EL (cell line): ENCODE measurements at regions not wholly inside any gene's neighbourhood (a gene's known extent, or its start where the extent isn't known, plus 50 kb on each side); places are given as distances from the start of the nearest gene placed in this dataset.
"Not testable (repeated sequence)": the region's sequence is repeated elsewhere in the genome, so short reads cannot be mapped to it uniquely, and the experiment has no call there.

ENCODE experiments used
- DNase-seq: peaks from one replicate; pipeline ENCODE4 v3.0.0-alpha.2; 2016

DNA sequence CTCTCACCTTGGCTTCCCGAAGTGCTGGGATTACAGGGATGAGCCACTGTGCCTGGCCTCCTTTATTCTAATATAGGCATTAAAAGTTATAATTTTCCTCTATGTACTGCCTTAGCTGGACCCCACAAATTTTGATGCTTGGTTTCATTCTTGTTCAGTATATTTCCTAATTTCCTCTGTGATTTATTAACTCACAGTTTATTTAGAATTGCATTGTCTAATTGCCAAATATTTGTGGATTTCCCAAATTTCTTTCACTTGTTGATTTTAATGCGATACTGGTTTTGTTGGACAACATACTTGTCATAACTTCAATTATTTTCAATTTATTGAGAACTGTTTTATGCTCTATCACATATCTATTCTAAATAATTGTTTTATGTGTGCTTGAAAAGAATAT lies 366.0 kb downstream of the OMA1 start:
- DNase-seq = no peak

DNA sequence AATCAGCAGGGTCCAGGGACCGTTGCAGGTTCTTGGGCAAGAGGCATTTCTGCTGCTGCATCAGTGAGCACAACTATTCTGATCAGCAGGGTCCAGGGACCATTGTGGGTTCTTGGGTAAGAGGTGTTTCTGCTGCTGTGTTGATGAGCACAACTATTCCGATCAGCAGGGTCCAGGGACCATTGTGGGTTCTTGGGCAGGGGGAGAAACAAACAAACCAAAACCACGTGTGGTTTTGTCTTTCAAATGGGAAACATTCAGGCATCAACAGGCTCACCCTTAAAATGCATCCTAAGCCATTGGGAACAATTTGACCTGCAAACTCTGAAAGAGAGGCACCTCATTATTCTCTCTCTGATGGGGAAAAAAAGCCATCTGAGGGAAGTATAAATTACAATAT lies 377.4 kb downstream of the OMA1 start:
- DNase-seq = not testable (repeated sequence)

DNA sequence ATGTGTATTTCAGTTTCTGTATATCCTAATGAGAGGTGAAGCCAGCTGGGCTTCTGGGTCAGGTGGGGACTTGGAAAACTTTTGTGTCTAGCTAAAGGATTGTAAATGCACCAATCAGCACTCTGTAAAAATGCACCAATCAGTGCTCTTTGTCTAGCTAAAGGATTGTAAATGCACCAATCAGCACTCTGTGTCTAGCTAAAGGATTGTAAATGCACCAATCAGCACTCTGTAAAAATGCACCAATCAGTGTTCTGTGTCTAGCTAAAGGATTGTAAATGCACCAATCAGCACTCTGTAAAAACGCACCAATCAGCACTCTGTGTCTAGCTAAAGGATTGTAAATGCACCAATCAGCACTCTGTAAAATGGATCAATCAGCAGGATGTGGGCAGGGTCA lies 379.4 kb downstream of the OMA1 start:
- not testable (repeated sequence) for DNase-seq

DNA sequence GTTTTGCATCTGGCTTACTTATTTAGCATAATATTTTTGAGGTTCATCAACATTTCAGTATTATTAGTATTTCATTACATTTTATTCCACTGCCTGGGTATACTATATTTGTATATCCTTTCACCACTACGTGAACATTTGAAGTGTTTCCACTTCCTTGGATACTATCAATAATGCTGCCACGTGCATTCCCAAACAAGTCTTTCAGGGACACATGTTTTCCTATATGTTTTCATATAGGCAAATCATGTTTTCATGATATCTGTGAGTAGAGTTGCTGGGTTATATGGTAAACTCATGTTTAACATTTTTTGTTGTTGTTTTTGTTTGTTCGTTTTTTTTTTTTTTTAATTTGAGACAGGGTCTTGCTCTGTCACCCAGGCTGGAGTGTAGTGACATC lies 380.1 kb downstream of the OMA1 start:
- DNase-seq = no peak

DNA sequence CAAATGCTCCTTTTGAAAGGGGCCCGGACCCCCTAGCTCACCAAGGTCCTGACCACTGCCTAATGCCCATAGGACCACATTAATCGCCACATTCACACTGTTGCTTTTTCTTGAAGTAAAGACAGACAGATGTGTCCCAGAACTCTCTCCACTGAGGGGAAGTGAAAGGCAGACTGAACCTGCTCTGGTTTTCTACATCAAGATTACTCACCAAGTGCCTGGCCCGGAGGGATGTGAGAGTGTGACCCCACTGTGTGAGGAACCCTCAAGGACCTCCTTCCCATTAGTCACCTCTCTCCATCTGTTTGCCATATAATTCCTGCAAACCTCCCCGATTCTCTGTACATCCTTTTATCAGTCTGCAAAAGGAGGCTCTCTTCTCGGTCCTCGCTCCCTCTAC lies 381.5 kb downstream of the OMA1 start:
- DNase-seq = no peak

DNA sequence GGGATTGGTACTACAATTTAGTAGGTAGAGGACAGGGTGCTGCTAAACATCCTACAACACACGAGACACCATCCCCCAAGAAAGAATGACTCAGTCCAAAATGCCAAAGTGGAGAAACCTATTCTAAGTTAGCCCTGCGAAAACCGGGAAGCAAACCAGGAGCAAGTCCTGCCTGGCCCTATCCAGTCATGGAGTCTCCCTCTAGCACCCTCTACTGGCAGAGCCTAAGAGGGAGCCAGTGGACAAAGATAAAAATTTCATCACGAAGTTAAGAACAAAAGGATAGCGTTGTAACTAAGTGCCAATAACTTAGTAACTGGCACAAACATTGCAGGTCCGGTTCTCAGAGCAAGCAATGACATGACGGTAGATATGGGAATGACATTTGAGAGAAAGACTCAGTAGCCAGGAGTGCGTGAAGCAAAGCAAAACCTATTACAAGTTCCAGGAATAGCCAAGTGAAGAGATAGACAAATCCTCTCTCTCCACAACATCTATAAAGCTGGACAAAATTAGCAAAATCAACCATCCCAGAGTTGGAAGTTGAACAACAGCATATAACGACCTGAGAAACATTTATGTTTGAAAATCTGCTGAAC lies 383.5 kb downstream of the OMA1 start:
- peak; percentile 55 for DNase-seq

DNA sequence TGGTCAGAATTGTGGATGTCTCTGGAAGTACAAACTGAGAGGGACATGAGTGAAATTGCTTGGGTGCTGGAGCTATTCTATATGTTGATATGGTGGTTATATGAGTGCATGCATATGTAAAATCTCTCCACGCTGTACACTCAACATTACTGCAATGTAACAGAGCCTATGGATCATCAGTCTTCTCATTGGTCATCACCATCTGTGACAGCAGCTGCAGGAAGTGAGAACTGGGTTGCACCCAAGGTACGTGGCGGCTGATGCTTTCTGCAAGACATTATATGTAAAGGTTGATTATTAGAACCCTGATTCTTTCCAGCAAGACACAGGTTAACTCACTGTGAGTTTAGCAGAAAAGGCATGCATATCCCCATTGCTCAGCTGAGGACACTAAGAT lies 387.1 kb downstream of the OMA1 start:
- DNase-seq = no peak

DNA sequence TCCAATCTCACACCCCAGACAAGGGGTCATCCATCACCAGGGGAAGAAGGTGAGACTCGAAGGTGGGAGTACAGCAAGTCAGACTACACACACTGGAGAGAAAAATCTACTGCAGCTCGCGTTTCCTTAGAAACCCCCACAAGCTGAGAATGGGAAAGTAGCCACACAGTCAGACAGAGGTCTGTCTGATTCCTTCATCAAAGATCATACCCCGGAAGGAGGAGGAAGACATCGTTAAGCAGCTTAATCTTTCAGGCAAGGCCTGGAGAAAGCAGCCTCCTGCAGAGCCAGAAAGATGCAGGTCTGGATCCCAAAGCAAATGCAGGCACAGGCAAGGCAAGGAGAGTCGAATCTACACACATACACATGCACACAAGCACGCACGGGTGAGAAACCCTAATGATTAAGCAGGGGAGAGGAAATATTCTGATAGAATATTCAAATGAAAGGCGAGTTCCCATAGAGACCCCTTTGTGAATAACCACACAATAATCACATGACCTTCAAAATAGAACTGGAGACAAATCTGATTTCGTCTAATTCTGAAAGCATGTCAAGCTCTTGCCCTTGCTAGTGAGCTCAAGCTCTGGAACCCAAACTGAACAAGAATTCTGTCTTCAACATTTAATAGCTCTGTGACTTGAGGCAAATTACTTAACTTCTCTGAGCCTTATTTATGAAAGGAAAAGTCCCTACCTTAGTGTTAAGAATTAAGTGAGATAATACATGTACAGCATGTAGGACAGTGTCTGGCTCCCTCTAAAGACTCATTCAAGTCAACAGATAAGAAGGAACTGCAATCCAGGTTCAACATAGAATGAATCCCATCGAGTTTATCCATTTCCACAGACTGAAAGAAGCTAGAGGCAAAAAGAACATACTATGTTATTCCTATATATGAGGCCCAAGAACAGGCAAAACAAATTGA lies 387.8 kb downstream of the OMA1 start:
- DNase-seq = no peak

DNA sequence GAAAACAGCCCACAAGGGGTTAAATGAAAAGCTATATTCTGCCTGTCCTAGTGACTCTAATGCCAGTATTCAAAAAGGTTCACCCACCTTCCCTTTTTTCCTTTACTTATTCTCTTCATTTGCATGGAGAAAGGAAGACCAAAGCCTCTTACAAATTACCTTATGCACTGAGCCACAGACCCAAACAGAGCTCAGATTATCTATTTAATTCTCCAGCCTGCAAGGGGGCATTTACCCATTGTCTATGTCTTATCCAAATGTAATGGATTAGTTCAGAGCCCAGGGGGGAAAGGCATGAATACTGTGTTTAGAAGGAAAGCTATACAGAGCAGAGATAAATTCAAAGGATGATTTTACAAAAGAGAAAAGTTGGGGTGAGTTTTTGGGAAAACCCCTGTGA lies 388.5 kb downstream of the OMA1 start:
- no peak for DNase-seq

DNA sequence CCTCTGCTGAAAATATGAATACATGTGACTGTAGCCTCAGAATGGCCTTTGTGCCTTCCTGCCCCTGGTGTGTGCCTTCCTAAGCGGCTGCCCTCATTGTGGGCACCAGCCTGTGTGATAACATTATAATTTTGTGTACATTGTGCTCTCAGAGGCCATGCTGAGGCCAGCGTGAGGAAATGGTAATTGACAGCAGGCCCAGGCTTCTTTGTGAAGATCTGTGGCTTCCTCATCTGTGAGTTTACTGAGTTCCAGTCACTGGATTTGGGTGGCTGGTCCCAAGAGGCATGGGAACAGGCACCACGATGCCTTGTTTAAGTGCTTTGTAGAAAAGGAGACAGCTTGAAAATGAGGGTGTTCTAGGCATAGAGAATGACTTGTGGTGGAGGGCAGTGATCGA lies 389.3 kb downstream of the OMA1 start:
- DNase-seq = no peak

DNA sequence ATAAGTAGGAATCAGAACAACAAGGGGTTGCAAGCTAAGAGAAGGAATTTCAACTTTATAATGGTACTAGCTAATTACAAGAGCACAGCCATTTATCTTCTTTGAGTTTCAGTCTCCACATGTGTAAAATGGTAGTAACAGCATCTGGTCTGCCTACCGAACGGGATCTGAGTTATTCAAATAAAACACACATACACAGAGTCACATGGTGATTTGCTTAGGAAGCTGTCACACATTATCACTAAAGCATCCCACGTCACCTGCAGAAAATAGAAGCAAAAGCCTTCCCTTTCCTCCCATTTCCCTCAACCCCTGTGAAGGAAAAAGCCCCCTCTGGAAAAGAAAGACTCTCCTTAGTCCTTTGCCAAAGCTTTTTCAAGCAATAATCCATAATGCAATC lies 389.7 kb downstream of the OMA1 start:
- DNase-seq = no peak

DNA sequence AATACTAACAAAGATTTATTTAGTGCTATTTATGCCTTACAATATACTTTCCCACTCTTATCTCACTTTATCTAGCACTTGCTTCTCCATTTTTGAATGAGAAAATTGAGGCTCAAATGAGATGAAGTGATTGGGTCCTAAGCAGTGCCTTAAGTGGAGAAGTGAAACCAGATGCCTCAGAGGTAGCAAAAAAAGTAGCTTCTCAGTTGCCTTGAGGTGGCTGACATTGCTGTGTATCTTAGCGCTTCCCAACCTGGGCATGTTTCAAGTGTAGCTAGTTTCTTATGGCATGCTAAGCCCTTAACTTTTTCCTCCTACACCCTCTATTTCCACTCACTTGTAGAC lies 390.4 kb downstream of the OMA1 start:
- DNase-seq = no peak

DNA sequence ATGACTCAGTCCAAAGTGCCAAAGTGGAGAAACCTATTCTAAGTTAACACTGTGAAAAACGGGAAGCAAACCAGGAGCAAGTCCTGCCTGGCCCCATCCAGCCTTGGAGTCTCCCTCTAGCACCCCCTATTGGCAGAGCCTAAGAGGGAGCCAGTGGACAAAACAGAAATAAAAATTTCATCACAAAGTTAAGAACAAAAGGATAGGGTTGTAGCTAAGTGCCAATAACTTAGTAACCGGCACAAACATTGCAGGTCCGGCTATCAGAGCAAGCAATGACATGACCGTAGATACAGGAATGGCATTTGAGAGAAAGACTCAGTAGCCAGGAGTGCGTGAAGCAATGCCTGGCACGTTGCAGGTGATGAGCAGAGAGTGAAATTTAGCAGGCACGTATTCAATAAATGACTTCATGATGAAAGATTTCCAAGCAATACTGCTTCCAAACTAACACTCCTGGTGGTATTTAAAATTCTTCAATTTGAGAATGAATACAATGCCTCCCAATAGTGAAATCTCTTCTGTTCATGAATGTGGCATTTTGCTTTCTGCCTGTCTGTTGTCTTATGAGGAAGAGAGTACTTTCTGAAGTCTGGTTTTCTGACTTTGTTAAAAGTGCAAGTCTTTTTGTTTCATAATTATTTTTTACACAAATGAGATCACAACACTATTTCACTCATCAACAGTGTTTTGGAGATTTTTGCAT lies 391.0 kb downstream of the OMA1 start:
- DNase-seq = peak; percentile 18

DNA sequence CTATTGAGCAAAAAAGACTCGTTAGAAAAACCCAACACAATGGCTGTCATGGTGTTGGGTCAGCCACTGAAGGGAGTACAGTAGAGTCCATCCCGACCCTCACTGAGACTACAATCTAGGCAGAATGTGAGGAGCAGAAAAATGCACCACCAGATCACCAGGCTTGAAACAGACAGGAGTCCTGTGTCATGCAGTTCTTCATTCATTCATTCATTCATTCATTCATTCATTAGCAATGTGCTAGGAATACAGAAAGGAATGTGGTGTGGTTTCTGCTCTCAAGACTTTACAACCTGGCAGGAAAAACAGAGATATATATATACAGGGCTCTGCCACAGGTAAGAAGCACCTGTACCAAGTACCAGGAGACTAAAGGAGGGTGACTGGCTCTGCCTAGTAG lies 392.3 kb downstream of the OMA1 start:
- no peak for DNase-seq

DNA sequence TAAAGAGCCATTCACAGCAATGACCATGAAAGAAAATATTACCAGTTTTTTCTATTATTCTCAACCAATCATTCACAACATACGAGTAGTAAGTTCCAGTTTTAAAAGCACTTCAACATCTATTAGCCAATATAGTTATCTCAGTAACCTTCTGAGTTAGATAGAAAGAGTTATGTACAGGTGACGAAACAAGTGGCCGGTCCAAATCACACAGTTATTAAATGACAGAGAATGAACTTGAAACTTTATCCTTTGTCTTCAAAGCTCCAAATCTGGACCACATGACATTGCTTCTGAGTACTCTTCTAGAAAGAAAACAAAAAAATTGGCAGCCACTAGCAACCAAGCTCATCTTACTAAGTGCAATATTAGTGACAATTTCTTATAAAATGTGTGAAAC lies 393.8 kb downstream of the OMA1 start:
- DNase-seq = no peak

DNA sequence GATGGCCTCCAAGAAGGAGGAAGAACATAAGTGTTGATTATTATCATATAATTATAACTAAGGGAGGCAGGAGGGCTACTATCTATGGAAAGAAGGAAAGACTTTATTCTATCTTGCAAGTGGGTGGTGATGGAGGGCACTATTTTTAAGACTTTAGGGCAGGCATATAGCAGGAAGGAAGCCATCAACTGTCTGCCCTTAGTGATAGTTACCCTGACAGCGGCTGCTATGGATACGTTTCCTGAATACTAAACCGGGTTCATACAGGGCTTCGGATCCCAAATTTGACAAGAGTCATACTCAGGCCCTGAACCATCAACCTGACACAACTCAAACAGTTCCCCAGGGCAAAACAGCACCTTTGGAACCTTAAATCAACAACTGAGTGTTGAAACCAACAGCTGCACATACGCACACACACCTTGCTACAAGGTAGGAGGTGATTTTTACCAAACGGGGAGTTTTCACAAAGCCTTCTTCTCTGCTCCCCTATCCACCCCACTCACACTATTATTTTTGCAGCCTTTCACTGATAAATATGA lies 397.2 kb downstream of the OMA1 start:
- DNase-seq = no peak

DNA sequence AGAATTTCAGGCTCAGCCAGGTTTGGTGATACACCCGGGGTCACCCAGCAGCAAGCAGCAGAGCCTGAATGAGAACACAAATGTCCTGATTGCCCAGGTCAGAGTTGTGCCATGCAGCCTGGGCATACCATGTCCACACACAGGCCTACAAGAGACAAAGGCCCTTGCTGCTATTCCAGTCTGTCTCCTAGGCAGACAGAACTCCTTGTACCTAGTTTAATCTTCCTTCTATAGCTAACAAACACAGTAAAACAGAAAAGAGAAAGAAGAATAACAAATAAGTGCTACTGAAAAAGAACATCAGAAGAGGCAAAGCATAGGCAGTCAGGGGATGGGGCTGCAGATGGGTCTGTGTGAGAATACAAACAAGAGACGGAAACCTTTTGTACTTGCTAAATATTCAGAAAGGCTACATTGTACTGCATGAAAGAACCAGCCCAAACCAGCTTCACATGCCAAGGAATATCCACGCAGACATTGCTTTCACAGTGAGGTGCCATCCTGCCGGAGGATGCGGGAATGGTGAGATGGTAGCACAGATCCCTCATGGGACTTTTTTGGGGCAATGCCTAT lies 401.7 kb downstream of the OMA1 start:
- DNase-seq = no peak

DNA sequence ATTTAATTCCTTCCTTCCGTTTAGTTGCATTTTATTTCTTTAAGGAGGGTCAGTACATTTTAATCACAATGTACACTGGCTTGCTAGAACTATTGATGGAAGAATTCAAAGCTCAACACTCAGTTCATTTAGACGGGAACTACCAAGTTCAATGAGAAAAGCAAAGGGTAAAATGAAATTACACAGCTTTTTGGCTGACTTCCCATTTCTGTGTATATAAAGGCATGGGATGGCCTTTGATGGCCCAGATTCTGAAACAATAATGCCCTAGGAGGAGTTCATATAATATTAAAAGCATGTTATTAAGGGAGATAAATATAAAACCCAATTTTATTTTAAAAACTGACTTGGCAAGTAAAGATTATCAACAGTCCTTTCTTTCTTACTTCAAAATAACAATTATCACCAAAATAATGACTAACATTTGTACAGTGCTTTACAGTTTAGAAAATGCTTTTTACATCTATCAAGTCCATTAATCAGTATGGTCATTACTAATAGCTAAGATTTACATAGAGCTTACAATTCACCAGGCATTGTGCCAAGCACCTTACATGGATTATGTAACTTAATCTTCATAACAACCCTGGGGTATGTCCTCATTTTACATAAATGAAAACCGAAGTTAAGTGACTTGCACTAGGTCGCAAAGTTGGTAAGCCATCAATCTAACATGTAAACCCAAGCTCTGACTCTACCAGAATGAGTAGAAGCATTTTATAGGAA lies 402.4 kb downstream of the OMA1 start:
- DNase-seq = no peak

DNA sequence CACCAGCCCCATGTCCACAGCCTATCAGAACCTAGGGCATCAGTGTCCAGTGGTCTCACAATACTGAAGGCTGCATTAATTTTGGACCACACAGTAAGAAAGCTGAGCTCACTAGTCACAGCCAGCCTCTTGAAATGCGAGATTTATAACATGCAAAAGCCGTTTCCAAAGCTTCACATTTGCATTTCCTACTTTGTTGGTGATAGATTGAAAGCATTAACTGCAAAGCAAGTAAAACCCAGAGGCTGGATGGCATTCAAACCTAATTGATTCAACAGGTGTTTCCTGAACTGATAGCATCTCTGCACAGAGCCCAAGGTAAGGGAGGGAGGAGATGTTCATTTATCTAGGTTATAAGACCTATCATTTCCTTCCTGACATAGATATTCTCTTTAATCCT lies 410.1 kb downstream of the OMA1 start:
- no peak for DNase-seq

DNA sequence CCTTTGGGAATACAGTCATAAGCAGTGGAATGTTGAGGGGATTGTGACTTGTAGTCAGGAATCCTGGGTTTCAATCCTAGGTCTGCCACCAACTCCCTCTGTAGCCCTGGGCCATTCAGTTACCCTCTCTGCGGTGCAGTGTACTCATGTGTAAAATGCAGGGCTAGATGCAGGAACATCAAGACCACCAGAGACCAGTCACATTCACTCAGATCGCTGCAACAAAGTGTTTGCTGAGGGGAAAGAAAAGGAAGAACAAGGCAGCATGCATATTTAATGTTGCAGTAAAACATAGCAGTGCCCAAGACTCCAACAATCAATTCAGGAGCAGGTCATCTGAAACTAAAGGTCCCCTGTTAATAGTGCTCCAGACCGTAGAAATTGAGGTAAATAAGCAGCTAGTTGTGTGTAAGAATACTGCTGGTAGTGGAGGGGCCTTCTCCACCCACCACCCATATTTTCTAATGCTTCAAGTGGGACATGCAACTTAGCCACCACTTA lies 410.7 kb downstream of the OMA1 start:
- no peak for DNase-seq

DNA sequence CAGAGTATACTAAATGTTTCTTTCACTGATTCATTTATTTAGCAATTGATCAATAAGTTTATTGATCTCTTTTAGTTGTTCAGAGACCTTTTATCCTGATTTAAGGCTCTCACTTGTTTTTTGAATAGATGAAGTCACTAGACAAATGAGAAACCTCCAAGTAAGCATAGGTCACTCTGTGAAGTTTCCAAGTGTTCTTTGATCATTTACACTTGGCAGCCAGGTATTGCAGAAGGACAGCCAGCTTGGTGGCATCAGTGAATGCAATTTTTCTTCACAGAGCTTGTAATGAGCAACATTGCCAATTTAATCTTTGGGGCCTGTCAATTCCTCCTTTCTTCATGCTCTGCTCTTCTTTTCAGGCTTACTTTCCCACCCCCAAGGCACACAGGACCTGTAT lies 413.0 kb downstream of the OMA1 start:
- no peak for DNase-seq

DNA sequence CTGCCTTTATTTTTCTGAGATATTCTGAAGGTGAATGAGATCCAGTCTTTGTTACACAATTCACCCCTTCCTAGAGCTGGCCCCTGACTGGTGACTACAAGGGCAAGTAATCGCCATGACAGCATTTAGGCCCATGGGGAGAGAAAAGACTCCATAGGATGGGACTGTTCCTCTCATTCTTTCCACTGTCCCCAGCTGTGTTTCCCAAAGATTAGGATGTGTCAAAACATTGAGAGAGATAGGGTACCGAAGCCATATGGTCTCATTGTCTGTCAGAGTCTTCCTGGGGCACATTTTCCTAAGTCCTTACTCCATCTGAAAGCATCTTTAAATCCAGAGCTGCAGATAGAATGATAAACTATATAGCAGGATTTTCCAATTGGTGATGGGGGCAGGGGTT lies 423.5 kb downstream of the OMA1 start:
- DNase-seq = no peak

DNA sequence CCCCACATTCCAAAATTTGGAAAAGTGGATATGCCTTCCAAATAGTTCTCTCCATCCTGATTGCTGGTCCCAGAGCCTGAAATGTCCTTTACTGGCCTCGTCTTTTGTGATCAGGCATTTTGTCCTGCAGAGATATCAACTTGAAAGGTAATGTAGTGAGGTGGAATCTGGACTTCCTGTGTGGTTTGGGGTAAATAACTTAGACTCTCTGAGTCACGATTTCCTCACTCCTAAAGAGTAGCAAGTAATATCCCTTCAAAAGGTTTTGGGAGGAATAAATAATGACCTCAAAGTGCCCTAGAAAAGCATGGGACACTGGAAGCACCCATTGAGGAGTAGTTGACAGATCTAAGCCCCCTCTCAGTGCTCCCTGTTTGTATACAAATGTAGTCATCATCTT lies 426.6 kb downstream of the OMA1 start:
- DNase-seq = no peak
